Retinal pigment epithelial cell (primary cell): ENCODE measurements at regions not wholly inside any gene's neighbourhood (a gene's known extent, or its start where the extent isn't known, plus 50 kb on each side); places are given as distances from the start of the nearest gene placed in this dataset.

ENCODE experiments used
- DNase-seq: peaks from one replicate; pipeline ENCODE4 v3.0.0-alpha.2; 2010; ENCODE audit warnings: low read depth
- H3K4me3 ChIP-seq: 2 replicates; pipeline ENCODE4 v1.5.1; 2011; ENCODE audit warnings: mild to moderate bottlenecking, low read length, control low read depth, moderate library complexity
- CTCF ChIP-seq: conservative IDR thresholded peaks from 2 replicates; pipeline ENCODE4 v1.5.1; 2011; ENCODE audit warnings: low read depth, low read length, control low read depth, inconsistent platforms

DNA sequence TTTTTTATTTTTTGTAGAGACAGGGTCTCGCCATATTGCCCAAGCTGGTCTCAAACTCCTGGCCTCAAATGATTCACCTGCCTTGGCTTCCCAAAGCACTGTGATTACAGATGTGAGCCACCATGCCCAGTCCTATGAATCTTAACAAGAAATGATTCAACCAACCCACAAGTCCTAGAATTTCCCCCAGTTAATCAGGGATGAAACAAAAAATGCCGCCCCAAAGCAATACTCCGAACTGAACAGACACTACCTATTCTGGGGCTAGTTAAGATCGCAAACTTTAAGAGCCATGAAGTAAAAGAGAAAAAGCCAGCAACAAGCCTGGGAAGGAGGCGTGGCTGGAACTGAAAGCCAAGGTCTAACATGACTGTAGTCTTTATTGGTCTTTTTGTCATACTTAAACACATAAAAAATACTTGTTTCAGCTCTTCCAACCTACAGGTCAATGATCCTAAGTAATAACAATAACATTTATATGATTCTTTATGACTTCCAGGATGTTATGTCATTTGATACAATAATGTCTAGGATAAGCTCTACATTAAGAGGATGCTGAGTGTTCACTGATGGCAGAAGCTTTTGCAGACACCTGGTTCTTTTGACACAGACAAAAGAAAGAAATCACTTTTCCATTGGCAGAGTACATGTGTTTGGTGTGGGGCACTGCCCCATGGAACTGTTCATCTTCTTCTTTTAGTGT, 361.1 kb upstream of the TLE4 start:
- no peak for TF ChIP-seq CTCF
- H3K4me3 ChIP-seq: no peak overlapping the region
- no peak for DNase-seq

DNA sequence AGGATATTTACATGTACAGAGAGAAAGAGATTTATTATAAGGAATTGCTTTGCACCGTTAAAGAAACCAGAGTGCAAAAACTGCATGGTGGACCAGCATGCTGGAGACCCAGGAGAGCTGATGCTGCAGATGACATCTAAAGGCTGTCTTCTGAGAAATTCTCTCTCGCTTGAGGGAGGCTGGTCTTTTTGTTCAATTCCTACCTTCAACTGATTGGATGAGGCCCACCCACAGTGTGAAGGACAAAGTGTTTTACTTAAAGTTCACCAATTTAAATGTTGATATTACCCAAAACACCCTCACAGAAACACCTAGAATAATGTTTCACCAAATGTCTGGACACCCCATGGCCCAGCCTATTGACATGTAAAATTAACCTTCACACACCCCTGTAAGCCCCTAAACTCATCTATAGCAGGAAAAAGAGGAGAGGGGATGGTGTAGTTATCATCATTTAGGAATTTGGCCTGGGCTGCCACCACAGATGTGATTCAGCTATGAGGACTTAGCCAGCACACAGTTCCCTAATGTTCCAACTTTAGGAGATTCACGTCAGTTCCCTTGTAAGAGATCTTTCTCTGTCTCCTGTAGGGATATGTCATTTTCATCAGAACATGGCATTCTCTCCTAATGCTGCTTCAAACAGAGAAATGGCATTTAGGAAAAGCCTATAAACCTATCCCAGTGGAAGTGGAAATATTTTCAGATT, 358.2 kb upstream of the TLE4 start:
- DNase-seq: no peak
- no peak overlapping the region for H3K4me3 ChIP-seq
- no peak for TF ChIP-seq CTCF

DNA sequence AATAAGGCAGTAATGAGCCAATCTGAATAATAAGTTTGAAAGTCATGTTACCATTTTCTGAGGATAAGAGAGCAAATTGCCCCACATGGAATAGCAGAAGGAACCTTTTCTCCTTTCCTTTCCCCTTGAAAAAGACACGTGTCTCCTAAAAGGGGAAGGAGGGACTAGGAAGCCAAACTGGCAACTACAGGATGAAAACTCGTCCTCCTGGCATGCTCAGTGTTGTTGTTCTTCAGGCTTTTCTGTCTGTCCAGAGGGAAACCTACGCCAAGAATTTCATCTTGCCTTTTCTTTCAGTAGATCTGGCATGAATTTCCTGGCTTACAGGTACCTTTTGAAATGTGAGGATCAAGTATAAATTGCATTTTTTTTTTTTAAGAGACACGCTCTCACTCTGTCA, 355.9 kb upstream of the TLE4 start:
- no peak for DNase-seq
- no peak for TF ChIP-seq CTCF
- H3K4me3 ChIP-seq: no peak overlapping the region

DNA sequence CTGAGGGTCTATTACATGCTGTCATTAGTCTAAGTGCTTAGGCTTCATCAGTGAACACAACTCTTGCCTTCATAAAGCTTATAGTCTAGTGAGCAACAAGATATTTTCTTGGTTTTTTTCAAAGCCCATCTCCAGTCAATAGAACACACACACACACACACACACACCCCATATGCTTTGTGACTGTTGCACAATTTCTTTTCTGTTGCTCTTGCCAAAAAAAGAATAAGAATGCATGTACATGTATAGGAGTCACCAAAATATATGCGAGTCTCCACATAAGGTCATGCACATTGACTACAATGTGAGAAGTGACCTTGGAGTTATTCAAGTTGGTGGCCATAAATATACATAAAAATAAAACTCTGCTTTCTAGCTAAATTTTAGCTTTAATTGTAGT, 351.5 kb upstream of the TLE4 start:
- no peak for DNase-seq
- TF ChIP-seq CTCF: no peak

DNA sequence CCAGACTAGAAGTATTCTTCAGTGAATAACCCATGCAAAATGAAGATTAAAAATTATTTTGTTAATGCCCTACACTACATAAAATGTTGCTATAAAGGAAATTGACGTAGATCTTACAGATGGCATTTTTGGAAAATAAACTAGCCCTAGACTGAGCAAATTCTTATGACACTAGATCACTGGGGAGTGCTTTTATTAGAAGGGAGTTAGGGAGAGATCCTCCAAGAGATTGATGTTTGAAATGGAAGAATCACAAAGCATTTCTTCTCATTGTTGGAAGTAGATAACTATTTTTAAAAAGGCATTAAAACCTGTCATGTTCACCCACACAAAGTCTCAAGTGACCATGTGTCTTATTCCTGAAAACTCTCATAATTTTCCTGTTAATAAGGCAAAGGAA, 351.1 kb upstream of the TLE4 start:
- TF ChIP-seq CTCF: no peak
- H3K4me3 ChIP-seq: no peak overlapping the region
- DNase-seq: no peak

More for the DNA sequence above, 351.5 kb upstream of the TLE4 start:
- no peak overlapping the region for H3K4me3 ChIP-seq

DNA sequence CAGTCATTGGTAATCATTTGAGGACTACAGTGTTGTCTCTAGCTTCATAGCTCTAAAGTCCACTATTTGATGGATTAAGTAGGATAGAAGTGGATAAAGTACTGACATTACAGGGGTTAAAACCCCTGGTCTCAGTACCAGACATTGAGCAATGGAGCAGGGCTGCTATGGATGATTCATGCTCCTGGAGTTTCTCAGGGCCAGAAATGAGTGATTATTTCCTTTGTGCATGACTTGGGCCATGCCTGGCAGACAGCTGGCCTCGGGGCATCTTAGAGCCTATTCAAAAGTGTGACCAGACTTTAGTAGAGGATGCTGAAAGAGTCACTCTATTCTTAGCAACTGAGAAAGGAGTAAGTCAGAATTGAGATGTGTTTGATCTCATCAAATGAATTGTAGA, 350.7 kb upstream of the TLE4 start:
- no peak overlapping the region for H3K4me3 ChIP-seq
- no peak for TF ChIP-seq CTCF
- peak; percentile 62 for DNase-seq

- TF ChIP-seq CTCF: no peak
Measured at GRCh38 chr9:79222483-79222882, 349.3 kb upstream of the TLE4 start.

More at GRCh38 chr9:79222483-79222882, 349.3 kb upstream of the TLE4 start:
- no peak for DNase-seq
- H3K4me3 ChIP-seq: no peak overlapping the region
